Tibial artery (tissue), 4 donors: ENCODE measurements at regions not wholly inside any gene's neighbourhood (a gene's known extent, or its start where the extent isn't known, plus 50 kb on each side); places are given as distances from the start of the nearest gene placed in this dataset.

ENCODE experiments used
- DNase-seq, 2 donors: peaks; one replicate each; pipeline ENCODE4 v3.0.0-alpha.2; 2019
- H3K27ac ChIP-seq, 2 donors: fragments of 200-600 bp; sonication (generic) in 1 of 2; 1 replicate in 1 of 2; 2 replicates in 1 of 2; pipeline ENCODE4 v1.5.1; 2018 to 2019; ENCODE audit warnings: mild to moderate bottlenecking in 1 of 2
- H3K27me3 ChIP-seq, 2 donors: fragments of 200-600 bp; sonication (generic) in 1 of 2; one replicate each; pipeline versions ENCODE4 v1.5.1 to v1.6.0; 2016 to 2019
- H3K36me3 ChIP-seq, 3 donors: fragments of 200-600 bp; sonication (generic) in 2 of 3; one replicate each; pipeline ENCODE4 v1.5.1; 2016 to 2019; ENCODE audit warnings: mild to moderate bottlenecking in 2 of 3
- H3K4me1 ChIP-seq, 4 donors: fragments of 200-600 bp; sonication (generic) in 2 of 4; 1 replicate in 3 of 4; 2 replicates in 1 of 4; pipeline ENCODE4 v1.5.1; 2016 to 2019
- H3K4me3 ChIP-seq, 2 donors: fragments of 200-600 bp; sonication (generic) in 1 of 2; 1 replicate in 1 of 2; 2 replicates in 1 of 2; pipeline ENCODE4 v1.5.1; 2018 to 2019; ENCODE audit warnings: mild to moderate bottlenecking in 2 of 2
- H3K9me3 ChIP-seq, 3 donors: fragments of 200-600 bp; sonication (generic) in 1 of 3; one replicate each; pipeline ENCODE4 v1.5.1; 2016 to 2019
- CTCF ChIP-seq, 2 experiments: fragments of 200-600 bp in 1 of 2; fragments of 450-650 bp in 1 of 2; IDR thresholded peaks; one replicate each; pipeline ENCODE4 v1.5.1; 2017 to 2019; ENCODE audit warnings: antibody characterized with exemption in 2 of 2, mild to moderate bottlenecking in 1 of 2, moderate library complexity in 1 of 2
- intact Hi-C: fragments of 100-400 bp; cut with DNase I; formaldehyde crosslinking; loops from one replicate; pipeline ENCODE4 v1.15.0; 2023; ENCODE audit warnings: low total_unique reads

GRCh38 chr12:60259225-60259624, 663.4 kb downstream of the SLC16A7 start:
- DNase-seq = no peak
- H3K4me3 ChIP-seq = no peak overlapping the region
- intact Hi-C loops = no loop called here
- TF ChIP-seq CTCF (IDR thresholded peaks at IDR 0.05) = no peak
- peaks cover 0 to 4% (median 0%) of the 10 kb centered on the region in 4 donors for H3K4me1 ChIP-seq
- no peaks in the 10 kb centered on the region for H3K36me3 ChIP-seq
- H3K27ac ChIP-seq = no peak overlapping the region
- H3K9me3 ChIP-seq = no peaks in the 10 kb centered on the region
- no peaks in the 10 kb centered on the region for H3K27me3 ChIP-seq

GRCh38 chr12:60262378-60262777, 666.5 kb downstream of the SLC16A7 start:
- intact Hi-C loops = no loop called here
- TF ChIP-seq CTCF (IDR thresholded peaks at IDR 0.05) = no peak
- H3K4me3 ChIP-seq = no peak overlapping the region
- H3K36me3 ChIP-seq = no peaks in the 10 kb centered on the region
- no peak overlapping the region for H3K27ac ChIP-seq
- no peaks in the 10 kb centered on the region for H3K27me3 ChIP-seq
- no peaks in the 10 kb centered on the region for H3K9me3 ChIP-seq
- no peaks in the 10 kb centered on the region for H3K4me1 ChIP-seq
- DNase-seq = no peak

GRCh38 chr12:60263161-60263560, 667.3 kb downstream of the SLC16A7 start:
- H3K27me3 ChIP-seq = no peaks in the 10 kb centered on the region
- no peaks in the 10 kb centered on the region for H3K4me1 ChIP-seq
- no peak for TF ChIP-seq CTCF (IDR thresholded peaks at IDR 0.05)
- no peaks in the 10 kb centered on the region for H3K36me3 ChIP-seq
- no peak for DNase-seq
- H3K27ac ChIP-seq = no peak overlapping the region
- no peak overlapping the region for H3K4me3 ChIP-seq
- intact Hi-C loops = no loop called here
- no peaks in the 10 kb centered on the region for H3K9me3 ChIP-seq

GRCh38 chr12:60263836-60264493, 668.1 kb downstream of the SLC16A7 start:
- TF ChIP-seq CTCF (IDR thresholded peaks at IDR 0.05) = no peak
- intact Hi-C loops = no loop called here
- Histone ChIP-seq H3K27ac (no peak overlapping the region), H3K27me3 (no peaks in the 10 kb centered on the region), H3K4me3 (no peak overlapping the region), H3K36me3 (no peaks in the 10 kb centered on the region), H3K9me3 (no peaks in the 10 kb centered on the region), H3K4me1 (no peaks in the 10 kb centered on the region)
- DNase-seq = no peak

- Histone ChIP-seq H3K27ac (no peak overlapping the region), H3K9me3 (no peaks in the 10 kb centered on the region), H3K27me3 (no peaks in the 10 kb centered on the region), H3K4me1 (no peaks in the 10 kb centered on the region), H3K36me3 (no peaks in the 10 kb centered on the region), H3K4me3 (no peak overlapping the region)
- TF ChIP-seq CTCF (IDR thresholded peaks at IDR 0.05) = no peak
- no peak for DNase-seq
- intact Hi-C loops = no loop called here
Observed at GRCh38 chr12:60265741-60266140, 669.9 kb downstream of the SLC16A7 start.

GRCh38 chr12:60266381-60266852, 670.6 kb downstream of the SLC16A7 start:
- Histone ChIP-seq H3K4me1 (no peaks in the 10 kb centered on the region), H3K4me3 (no peak overlapping the region), H3K27me3 (no peaks in the 10 kb centered on the region), H3K27ac (no peak overlapping the region), H3K9me3 (no peaks in the 10 kb centered on the region), H3K36me3 (no peaks in the 10 kb centered on the region)
- TF ChIP-seq CTCF (IDR thresholded peaks at IDR 0.05) = no peak
- intact Hi-C loops = no loop called here
- DNase-seq = no peak
